Adipocyte (in vitro differentiated cells): ENCODE measurements at regions not wholly inside any gene's neighbourhood (a gene's known extent, or its start where the extent isn't known, plus 50 kb on each side); places are given as distances from the start of the nearest gene placed in this dataset.
"Not testable (repeated sequence)": the region's sequence is repeated elsewhere in the genome, so short reads cannot be mapped to it uniquely, and the experiment has no call there.

Experiments used
- DNase-seq: peaks from one replicate; pipeline ENCODE4 v3.0.0-alpha.2; 2015; ENCODE audit warnings: low read depth
- H3K27me3 ChIP-seq: replicated peaks from 2 replicates; pipeline ENCODE4 v1.7.0; 2013; ENCODE audit warnings: mild to moderate bottlenecking, low read length, moderate library complexity; ENCODE audit not compliant: control insufficient read depth, insufficient read depth
- H3K36me3 ChIP-seq: 2 replicates; pipeline ENCODE4 v1.7.0; 2013; ENCODE audit warnings: low read length, mild to moderate bottlenecking, moderate library complexity; ENCODE audit not compliant: control insufficient read depth, insufficient read depth, severe bottlenecking
- H3K4me1 ChIP-seq: 2 replicates; pipeline ENCODE4 v1.7.0; 2013; ENCODE audit warnings: mild to moderate bottlenecking, low read length, moderate library complexity; ENCODE audit not compliant: control insufficient read depth, insufficient read depth
- H3K4me3 ChIP-seq: 2 replicates; pipeline ENCODE4 v1.7.0; 2013; ENCODE audit warnings: mild to moderate bottlenecking, low read length, moderate library complexity
- H3K9ac ChIP-seq: 2 replicates; pipeline ENCODE4 v1.7.0; 2013; ENCODE audit warnings: mild to moderate bottlenecking, low read length, moderate library complexity
- H3K9me3 ChIP-seq: 2 replicates; pipeline ENCODE4 v1.7.0; 2013; ENCODE audit warnings: mild to moderate bottlenecking, low read length, moderate library complexity; ENCODE audit not compliant: control insufficient read depth

GRCh38 chr3:198151867-198152266 is 191.8 kb downstream of the LMLN start:
- DNase-seq, H3K4me3 ChIP-seq, H3K9me3 ChIP-seq: not testable (repeated sequence)

GRCh38 chr3:198155771-198156170 is 195.8 kb downstream of the LMLN start:
- not testable (repeated sequence) for H3K9me3 ChIP-seq, H3K4me3 ChIP-seq, H3K27me3 ChIP-seq, H3K36me3 ChIP-seq, DNase-seq, H3K9ac ChIP-seq, H3K4me1 ChIP-seq

More at GRCh38 chr3:198151867-198152266, 191.8 kb downstream of the LMLN start:
- H3K9ac ChIP-seq, H3K4me1 ChIP-seq, H3K36me3 ChIP-seq, H3K27me3 ChIP-seq: not testable (repeated sequence)

- not testable (repeated sequence) for H3K27me3 ChIP-seq, H3K9me3 ChIP-seq, H3K4me3 ChIP-seq, H3K36me3 ChIP-seq, H3K4me1 ChIP-seq, DNase-seq, H3K9ac ChIP-seq
Observed at GRCh38 chr3:198157231-198157868, 197.3 kb downstream of the LMLN start.

GRCh38 chr3:198158007-198158406 is 198.0 kb downstream of the LMLN start:
- H3K9me3 ChIP-seq, H3K36me3 ChIP-seq, H3K4me1 ChIP-seq, H3K4me3 ChIP-seq, DNase-seq, H3K9ac ChIP-seq, H3K27me3 ChIP-seq: not testable (repeated sequence)

GRCh38 chr3:198167339-198168039 is 207.5 kb downstream of the LMLN start:
- H3K4me3 ChIP-seq, H3K27me3 ChIP-seq, H3K36me3 ChIP-seq, H3K4me1 ChIP-seq, H3K9me3 ChIP-seq, H3K9ac ChIP-seq: not testable (repeated sequence)
- DNase-seq = peak; percentile 55

- DNase-seq = peak; percentile 1
- H3K9ac ChIP-seq, H3K9me3 ChIP-seq, H3K36me3 ChIP-seq, H3K27me3 ChIP-seq, H3K4me3 ChIP-seq, H3K4me1 ChIP-seq: not testable (repeated sequence)
Observed at GRCh38 chr3:198170781-198171180, 210.8 kb downstream of the LMLN start.

GRCh38 chr3:198173080-198173479 is 213.1 kb downstream of the LMLN start:
- H3K36me3 ChIP-seq, H3K9ac ChIP-seq, H3K27me3 ChIP-seq, DNase-seq, H3K9me3 ChIP-seq, H3K4me1 ChIP-seq, H3K4me3 ChIP-seq: not testable (repeated sequence)

GRCh38 chr3:198173929-198174574 is 214.0 kb downstream of the LMLN start:
- H3K4me3 ChIP-seq, H3K9me3 ChIP-seq, H3K27me3 ChIP-seq, H3K9ac ChIP-seq, H3K4me1 ChIP-seq, H3K36me3 ChIP-seq, DNase-seq: not testable (repeated sequence)
